HG03025 (cell line): ENCODE measurements at regions not wholly inside any gene's neighbourhood (a gene's known extent, or its start where the extent isn't known, plus 50 kb on each side); places are given as distances from the start of the nearest gene placed in this dataset.

Source experiments
- ATAC-seq: cut with Tn5 transposase; IDR thresholded peaks from one replicate; pipeline ENCODE4 v1.9.1; 2021; ENCODE audit warnings: mild to moderate bottlenecking, moderate library complexity; ENCODE audit not compliant: unreplicated experiment, low FRiP score

DNA sequence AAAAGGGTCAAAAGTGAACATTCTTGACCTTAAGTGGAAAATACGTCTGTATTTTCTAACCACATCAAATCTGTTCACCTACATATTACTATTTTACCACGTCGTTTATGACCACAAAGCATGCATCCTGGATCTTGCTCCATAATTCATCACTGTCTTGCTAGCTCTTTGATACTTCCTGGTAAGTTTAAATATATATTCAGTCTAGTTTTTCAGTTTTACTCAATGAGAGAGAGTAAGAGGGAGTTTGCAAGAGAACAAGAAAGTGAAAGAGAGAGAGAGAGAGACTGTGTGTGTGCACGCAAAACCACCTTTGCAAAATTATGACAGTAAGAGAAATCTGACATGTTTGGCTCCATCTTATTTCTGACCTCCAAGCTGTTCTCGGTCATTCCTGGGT lies 173.7 kb upstream of the GALNTL6 start:
- ATAC-seq, result peak; percentile 92

DNA sequence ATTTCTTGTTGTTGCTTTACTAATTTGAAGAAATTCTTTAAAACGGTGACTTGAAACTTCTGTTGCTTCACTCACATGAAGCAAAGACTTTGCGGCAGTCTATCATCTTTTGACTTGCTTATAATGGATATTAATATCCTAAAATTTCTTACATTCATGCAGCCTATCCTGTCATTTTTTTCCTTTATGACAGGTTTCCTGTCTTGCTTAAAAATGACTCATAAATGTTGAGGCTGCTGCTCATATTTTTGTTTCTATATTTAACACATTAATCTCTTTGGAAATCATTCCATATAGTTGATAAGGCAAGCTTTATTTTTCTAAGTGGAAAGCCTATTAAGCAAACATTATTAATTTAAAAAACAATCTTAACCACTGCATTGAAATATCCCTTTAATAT lies 176.6 kb upstream of the GALNTL6 start:
- no peak for ATAC-seq

DNA sequence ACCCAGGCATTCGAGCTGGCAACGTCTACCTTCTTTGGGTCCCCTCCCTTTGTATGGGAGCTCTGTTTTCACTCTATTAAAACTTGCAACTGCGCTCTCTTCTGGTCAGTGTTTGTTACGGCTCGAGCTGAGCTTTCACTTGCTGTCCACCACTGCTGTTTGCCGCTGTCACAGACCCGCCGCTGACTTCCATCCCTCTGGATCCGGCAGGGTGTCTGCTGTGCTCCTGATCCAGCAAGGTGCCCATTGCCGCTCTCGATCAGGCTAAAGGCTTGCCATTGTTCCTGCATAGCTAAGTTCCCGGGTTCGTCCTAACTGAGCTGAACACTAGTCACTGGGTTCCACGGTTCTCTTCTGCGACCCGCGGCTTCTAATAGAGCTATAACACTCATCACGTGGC lies 183.5 kb upstream of the GALNTL6 start:
- no peak for ATAC-seq

DNA sequence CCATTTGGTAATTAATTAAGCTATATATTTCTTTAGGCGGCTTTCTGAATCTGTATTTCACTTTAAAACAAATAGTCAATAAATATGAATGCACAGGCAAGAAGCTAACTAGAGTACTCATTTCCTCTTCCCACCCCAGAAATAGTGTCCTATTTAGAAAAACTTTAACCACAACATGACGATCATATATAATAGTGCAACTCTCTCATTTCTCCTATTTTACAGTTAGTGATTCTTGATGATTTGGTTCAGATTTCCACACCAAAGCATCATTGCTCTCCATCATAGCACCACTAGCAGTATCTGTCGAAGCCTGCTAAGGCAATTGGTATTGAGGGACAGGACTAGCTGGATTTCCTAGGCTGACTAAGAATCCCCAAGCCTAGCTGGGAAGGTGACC lies 184.0 kb upstream of the GALNTL6 start:
- peak; percentile 98 for ATAC-seq

DNA sequence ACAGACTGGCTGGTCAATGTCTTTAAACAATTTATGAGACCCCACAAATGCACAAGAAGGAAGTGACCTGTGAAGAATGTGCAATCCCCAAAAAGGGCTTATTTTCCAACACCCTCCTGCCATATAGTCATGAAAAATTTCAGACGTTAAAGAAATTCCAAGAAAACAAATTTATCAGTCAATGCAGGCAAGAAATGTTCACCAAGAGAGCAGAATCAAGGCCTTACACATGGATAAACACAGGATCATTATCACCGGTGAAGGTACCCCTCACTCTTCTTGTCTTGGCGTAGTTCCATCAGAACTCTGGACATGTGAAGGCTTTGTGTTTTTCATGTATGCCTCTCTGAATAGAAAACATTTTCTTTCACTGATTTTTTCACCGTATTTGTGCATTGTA lies 186.7 kb upstream of the GALNTL6 start:
- ATAC-seq, result no peak

DNA sequence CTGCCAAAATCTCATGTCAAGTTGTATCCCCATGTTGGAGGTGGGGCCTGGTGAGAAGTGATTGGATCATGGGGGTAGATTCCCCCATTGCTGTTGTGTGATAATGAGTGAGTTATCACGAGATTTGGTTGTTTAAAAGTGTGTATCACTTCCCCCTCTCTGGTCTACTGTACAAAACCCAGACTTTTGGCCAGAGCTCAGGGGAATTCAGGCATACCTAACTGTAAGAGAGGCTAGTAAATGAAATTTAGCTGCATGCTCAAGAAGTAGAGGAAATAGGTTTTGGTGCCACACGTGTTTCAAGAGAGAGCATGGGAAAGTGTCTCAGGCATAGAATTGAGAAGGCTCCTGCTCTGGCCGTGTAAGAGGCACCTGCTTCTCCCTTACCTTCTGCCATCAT lies 190.5 kb upstream of the GALNTL6 start:
- ATAC-seq, result no peak

DNA sequence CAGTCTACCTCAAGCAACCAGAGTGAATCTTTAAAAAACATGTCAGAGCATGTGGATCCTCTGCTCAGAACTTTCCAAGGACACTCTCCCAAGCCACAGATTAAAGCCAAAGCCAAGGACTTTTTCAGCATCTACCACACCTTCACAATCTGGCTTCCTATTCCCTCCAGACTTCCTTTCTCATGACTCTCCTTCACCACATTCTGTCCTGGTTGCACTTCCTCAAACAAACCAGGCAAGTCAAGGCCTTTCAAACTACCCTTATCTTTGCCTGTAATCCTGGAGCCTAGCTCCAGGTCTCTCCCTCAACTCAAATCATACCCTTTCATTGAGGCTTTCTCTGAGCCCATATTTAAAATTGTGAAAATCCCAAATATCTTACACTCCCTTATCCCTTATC lies 191.6 kb upstream of the GALNTL6 start:
- ATAC-seq, result no peak

DNA sequence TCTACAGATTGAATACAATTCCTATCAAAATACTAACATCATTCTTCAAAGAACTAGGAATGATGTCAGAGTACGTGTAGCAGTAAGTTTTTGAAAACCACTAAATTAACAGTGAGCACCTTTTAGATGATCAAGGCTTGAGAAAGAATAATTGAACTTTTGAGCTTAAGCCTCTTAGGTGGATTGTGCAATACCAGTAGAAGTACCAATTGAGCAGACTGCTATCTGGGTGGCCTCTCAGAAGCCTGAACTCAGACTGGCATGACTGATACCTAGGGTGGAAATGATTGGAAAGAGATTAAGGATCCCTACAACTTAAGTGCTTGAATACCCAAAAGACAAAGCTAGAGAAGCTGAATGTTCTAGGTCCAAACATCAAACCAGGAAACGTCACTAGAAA lies 200.3 kb upstream of the GALNTL6 start:
- no peak for ATAC-seq

DNA sequence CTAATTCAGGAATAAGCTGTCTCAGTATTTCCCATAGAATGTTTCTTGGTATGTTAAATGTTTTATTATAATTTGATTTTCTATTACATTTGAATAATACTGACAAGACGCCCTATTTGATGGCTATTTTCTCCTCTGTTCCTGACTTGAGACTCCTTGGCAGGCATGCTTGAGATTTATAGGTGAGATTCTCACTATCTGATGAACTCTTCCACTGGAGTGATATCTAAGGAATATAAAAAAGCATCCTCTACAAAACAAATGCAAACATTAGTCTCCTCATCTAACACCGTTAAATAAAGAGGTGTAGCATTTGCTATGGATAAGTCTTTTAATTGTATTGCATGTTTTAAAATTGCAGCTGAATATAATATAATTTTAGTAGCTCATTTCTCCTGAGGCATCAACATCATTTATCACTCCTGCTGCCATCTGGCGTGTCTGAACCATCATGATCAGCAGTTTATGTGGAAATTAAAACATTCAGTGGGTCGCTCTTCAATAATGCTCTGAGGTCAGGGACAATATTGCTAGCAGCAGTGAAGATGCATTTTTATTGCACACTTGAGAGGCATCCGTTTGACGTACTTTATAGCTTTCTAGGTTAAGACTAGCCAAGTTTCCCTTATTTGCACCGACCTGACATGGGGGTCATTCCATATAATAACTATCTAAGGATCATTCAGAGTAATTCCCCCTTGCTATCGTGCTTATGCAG lies 210.4 kb upstream of the GALNTL6 start:
- no peak for ATAC-seq

DNA sequence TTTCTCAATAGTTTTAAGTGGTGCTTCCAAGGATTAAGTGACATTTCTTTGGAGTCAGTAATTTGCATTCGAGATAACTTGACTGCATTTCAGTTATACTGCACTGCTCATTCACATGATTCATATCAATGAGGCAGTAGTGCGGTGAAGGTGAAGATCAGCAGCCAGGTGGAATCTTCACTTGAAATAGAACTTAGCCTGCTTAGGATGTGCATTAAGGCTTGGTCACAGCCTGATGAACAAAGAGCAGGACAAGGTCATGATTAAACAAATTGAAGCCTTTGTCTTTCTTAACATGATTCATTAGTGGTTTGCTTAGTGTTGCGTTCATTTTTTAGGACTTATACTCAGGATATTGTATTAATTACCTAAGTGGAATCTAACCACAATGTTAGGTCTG lies 212.1 kb upstream of the GALNTL6 start:
- no peak for ATAC-seq

DNA sequence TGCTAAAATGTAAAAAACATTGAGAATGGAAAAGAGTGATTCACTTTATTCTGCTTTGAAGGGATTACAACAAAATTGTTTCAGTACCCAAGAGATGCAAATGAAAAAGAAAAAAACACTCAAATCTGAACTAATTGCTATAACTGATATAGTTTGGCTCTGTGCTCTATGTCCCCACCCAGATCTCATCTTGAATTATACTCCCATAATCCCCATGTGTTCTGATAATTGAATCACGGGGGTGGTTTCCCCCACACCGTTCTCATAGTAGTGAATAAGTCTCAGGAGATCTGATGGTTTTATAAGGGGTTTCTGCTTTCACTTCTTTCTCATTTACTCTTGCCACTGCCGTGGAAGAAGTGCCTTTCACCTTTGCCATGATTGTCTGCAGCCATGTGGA lies 213.6 kb upstream of the GALNTL6 start:
- no peak for ATAC-seq

DNA sequence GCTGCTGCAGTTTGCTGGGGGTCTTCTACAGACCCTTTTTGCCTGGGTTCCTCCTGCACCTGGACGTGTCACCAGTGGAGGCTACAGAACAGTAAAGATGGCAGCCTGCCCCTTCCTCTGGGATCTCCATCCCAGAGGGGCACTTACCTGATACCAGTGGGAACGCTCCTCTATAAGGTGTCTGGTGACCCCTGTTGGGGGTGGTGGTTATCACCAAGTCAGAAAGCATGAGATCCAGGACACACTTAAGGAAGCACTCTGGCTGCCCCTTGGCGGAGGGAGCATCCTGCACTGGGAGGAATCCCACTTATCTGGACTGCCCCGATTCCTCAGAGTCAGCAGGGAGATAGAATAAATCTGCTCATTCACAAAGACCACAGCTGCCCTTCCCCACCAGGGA lies 218.9 kb upstream of the GALNTL6 start:
- ATAC-seq, result no peak

DNA sequence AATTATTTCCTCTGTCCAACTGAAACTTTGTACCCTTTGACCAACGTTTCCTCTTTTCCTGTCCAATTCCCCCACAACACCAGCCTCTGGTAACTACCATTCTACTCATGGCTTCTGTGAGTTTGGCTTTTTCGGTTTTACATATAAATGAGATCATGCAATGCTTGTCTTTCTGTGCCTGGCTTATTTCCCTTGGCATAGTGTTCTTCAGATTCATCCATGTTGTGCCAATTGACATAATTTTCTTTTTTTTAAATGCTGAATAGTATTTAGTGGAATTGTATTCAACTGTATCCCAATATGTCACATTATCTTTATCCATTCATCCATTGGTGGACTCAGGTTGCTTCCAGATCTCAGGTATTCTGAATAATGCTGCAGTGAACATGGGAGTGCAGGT lies 222.5 kb upstream of the GALNTL6 start:
- ATAC-seq, result no peak

DNA sequence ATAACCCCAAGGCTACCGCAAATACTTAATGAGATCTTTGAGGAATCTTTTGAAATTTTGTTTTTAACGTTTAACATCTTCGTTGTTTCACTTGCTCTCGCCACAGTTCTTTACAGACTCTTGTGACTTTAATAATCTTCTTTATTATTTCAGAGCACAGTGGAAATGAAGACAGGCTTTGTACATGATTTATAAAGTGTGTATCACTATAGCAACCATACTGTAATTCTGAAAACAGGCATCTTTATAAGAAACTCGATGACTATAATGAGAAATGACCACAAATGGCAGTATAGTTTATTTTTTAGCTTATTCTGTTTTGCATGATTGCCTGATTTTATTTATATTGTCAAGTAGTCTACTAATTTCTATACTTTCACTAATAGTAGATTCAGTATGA lies 224.4 kb upstream of the GALNTL6 start:
- ATAC-seq, result no peak

DNA sequence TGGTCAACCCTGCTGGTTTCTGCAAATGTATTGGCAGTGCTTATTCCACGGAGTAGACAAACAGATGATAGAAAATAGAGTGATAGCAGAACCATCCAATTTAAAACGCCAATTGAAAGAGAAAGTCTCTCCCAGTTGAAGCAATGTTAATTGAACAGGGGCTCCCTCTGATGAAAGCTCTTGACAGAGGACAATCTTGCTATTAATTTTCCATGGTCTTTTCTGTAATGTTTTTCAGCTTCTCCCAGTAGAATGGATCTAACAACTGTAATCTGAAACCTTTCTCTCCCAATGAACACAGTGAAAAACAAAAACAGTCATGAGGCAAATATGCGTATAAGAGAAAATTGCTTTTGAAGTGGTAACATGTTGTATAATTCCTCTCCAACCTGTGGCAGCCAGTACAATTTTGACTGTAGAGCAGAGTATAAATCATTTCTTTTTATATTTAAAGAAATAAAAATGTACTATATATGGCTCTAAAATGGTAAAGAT lies 225.1 kb upstream of the GALNTL6 start:
- no peak for ATAC-seq

DNA sequence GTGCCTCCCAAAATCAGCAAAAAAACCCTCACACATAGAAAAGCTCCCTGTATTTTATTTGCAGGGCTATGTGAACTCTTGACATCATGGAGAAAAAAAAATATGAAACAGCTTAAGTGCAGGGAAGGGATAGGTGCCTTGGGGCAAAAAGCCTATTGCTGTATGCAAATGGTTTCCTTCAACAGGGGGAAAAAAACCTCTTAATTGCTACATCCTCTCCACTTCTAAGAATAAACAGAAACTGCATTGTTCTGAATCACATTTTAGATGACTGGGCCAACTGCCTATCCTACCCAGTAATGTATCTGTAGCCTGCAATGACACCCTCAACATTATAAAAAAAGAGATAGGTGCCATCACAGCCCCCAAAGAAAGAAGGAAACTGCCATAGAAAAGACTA lies 229.4 kb upstream of the GALNTL6 start:
- no peak for ATAC-seq

DNA sequence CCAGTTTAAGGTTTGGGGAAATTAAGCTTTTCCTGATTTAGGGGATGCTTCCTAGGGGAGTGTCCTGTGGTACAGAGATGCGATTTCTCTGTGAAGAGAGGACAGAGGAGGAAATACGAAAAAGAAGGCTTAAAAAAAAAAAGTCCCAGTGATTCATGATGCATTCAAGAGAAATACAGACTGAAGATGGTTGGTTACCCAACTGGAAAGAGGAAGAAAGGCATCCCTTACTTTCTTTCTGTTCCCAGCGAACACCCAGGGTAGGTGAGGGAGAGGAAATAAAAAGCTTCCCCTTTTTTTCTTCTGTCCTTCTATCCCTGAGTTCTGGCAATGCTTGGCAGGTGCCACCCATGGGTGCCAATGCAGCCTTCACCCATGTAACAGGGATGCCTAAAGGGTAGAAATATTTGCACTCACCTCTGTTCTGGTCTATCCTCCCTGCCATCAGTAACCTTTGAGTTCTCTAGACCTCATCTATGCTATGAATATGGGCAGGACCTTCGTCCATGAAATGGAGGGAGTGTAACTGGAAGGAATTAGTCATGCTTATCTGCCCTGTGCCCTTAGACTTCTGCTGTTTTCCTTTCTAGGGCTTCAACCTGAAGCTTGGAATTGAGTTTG lies 230.1 kb upstream of the GALNTL6 start:
- no peak for ATAC-seq

DNA sequence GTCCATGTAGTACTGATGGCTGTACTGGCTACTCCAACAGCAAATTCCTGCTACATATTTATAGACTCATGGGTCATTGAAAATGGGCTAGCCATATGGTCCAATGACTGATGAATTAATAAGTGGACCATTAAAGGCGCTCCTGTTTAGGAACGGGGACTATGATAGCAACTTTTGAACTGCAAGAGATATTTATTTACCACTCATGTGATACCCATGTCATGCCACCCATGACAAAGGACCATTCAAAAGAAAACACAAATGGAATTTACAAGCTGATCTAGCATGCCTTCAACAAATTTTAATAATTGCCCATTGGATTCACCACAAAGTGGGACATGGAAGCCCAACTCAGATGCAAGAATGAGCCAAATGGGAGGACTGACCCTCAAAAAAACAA lies 240.0 kb upstream of the GALNTL6 start:
- no peak for ATAC-seq

DNA sequence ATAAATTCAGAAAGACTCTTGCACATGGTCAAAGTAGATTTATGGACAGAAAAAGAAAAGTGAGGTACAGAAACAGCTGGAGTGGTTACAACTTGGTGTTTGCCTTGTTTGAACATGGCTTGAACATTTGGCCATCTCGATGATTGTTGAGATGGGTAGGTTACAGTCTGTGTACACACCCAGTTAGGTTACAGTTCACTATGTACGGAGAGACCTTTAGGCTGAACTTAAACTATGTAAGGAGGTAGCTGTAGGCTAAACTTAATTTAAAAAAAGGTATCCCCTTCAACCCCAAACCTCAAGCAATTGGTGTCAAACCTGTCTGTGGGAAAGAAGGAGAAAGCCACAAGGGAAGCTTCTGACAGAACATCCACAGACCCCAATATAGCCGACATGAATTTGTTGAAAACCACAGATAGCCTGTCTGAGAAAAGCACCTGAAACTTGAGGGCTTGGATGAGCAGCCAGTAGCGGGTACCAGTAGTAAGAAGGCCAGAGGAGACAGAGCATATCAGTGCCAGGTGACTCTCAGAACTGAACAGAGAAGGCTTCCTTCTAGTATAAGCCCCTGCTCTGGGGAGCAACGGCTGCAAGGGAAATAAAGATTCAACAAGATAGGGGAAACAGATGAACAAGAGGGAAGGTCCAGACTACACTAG lies 247.9 kb upstream of the GALNTL6 start:
- peak; percentile 87 for ATAC-seq

DNA sequence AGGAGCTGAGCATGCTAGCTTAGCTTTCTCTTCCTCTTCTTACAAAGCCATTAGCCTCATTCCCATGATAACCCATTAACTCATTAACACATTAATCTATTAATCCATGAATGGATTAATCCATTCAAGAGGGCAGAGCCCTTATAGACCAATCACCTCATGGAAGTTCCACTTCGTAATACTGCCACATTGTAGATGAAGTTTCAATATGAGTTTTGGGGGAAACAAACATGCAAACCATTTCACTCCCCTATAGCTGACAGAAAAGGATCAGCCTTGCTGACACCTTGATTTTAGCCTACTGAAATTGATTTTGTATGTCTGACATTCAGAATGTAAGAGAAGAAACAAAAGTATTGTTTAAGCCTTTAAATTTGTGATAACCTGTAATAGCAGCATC lies 251.8 kb upstream of the GALNTL6 start:
- ATAC-seq, result no peak

DNA sequence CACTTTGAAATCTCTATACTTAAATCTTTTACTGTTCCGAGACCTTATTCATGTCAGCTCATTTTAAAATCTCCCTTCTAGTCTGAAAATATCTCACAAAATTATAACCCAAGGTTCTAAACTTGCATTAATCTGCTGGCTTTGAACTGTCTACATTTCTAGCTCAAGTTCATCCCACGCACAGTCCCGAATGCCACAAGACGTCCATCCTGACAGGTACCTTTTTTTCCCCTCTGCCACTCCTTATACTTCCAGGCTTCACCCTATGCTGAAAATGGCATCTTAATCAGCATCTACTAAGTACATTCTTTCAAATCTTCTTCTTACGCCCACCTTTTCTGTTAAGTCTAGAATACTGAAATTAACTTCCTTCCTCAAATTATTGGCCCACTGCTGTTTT lies 259.2 kb upstream of the GALNTL6 start:
- ATAC-seq, result no peak

DNA sequence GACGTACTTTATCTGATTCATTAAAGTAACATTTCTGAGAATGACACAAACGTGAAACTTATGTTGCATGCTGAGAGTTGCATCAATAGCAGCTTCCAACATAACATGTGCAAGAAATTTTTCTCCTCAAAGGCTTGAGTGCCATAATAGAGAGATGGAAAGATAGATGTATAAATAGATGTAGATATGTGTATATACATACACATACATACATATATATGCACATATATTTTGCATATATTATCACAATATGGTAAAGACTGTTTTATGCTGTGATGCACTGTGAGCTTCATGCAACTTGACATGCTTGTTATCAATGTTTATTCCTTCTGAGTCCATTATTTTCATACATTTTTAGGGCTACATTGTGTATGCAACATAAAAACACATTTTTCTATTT lies 270.6 kb upstream of the GALNTL6 start:
- no peak for ATAC-seq
